ENCODE measurements at regions not wholly inside any gene's neighbourhood (a gene's known extent, or its start where the extent isn't known, plus 50 kb on each side); places are given as distances from the start of the nearest gene placed in this dataset.

- TF ChIP-seq ZBTB11 (CRISPR knock-in tag; IDR thresholded peaks at IDR 0.05) (no peak), IKZF2 (IDR thresholded peaks at IDR 0.05) (no peak), CBX3 (IDR thresholded peaks at IDR 0.05; ENCODE audit: borderline replicate concordance, low read depth) (no peak), USF2 (IDR thresholded peaks at IDR 0.05; ENCODE audit: borderline replicate concordance, low read depth, low read length) (no peak), HCFC1 (IDR thresholded peaks at IDR 0.05; ENCODE audit: low read length) (no peak), SP1 (IDR thresholded peaks at IDR 0.05; ENCODE audit: low read depth, low read length) (no peak), RUNX3 (IDR thresholded peaks at IDR 0.05; ENCODE audit: low read length) (no peak)
These were observed 213.1 kb upstream of the PSMD7 start (continued) for GRCh38 chr16:74083541-74083940.

GRCh38 chr16:74080311-74080710 lies 216.3 kb upstream of the PSMD7 start:
- H3K27ac ChIP-seq (ENCODE audit: control insufficient read depth, insufficient read depth): no peak overlapping the region
- H3K4me2 ChIP-seq (ENCODE audit: control insufficient read depth, insufficient read depth): no peak overlapping the region
- no peak overlapping the region for H3K9ac ChIP-seq (ENCODE audit: control insufficient read depth, insufficient read depth, low read length)
- FAIRE-seq (no peak), ATAC-seq (no peak), DNase-seq (ENCODE audit: low read depth, low spot score) (no peak)
- H3K9me3 ChIP-seq (replicated peaks; ENCODE audit: control insufficient read depth, insufficient read depth, low read length): no peaks in the 10 kb centered on the region
- ChIA-PET POLR2A (no interaction called here), SMC1A (ENCODE audit: uncharacterized antibody, unreplicated experiment) (interaction anchor here (0.9 kb wide), 1 partner anchor 49 kb away, joined by 3 read pairs; no protein-coding TSS in a partner anchor), RAD21 (ENCODE audit: unreplicated experiment) (interaction anchor here (0.8 kb wide), 1 partner anchor 12 kb away, joined by 3 read pairs; no protein-coding TSS in a partner anchor), CTCF (no interaction called here)
- intact Hi-C loops (cut with micrococcal nuclease; ENCODE audit: unreplicated experiment): no loop called here
- no peak overlapping the region for H3K4me3 ChIP-seq
- in situ Hi-C loops (cut with MboI): no loop called here
- 16% methylated on average over 8 of the region's 8 CpGs for WGBS (ENCODE audit: insufficient coverage, insufficient replicate concordance, low lambda C conversion rate, missing lambda C conversion rate)
- H3K36me3 ChIP-seq (ENCODE audit: control insufficient read depth in 2 of 2, insufficient read depth in 2 of 2, low read length in 1 of 2): no peaks in the 10 kb centered on the region
- H3K27me3 ChIP-seq (replicated peaks in 1 of 2; ENCODE audit: control insufficient read depth in 2 of 2, insufficient read depth in 2 of 2, low read length in 1 of 2): no peaks in the 10 kb centered on the region
- no peaks in the 10 kb centered on the region for H3K4me1 ChIP-seq (ENCODE audit: control insufficient read depth, insufficient read depth, low read length)
- H3K79me2 ChIP-seq (ENCODE audit: control insufficient read depth, insufficient read depth, low read length): no peaks in the 10 kb centered on the region
- H4K20me1 ChIP-seq (ENCODE audit: control insufficient read depth, insufficient read depth): no peaks in the 10 kb centered on the region
- H2AFZ ChIP-seq (ENCODE audit: control insufficient read depth, low read depth, low read length): no peak overlapping the region
- TF ChIP-seq YY1 (IDR thresholded peaks at IDR 0.05; ENCODE audit: low read depth, low read length): no peak
- no peak for TF ChIP-seq CBX5 (IDR thresholded peaks at IDR 0.05; ENCODE audit: low read depth)
- no peak for TF ChIP-seq PAX5 (IDR thresholded peaks at IDR 0.05; ENCODE audit: borderline replicate concordance, low read depth, low read length)
- TF ChIP-seq RELB (IDR thresholded peaks at IDR 0.05; ENCODE audit: low read depth): no peak
- TF ChIP-seq ZNF274 (IDR thresholded peaks at IDR 0.05; ENCODE audit: insufficient read depth, insufficient read length): no peak
- no TSS peak for BruUV-seq (replicated peaks)
